Right cardiac atrium (tissue), 5 donors: ENCODE measurements at regions not wholly inside any gene's neighbourhood (a gene's known extent, or its start where the extent isn't known, plus 50 kb on each side); places are given as distances from the start of the nearest gene placed in this dataset.
"Not testable (repeated sequence)": the region's sequence is repeated elsewhere in the genome, so short reads cannot be mapped to it uniquely, and the experiment has no call there.

Experiments used
- ATAC-seq, 2 donors: fragments of 200-7000 bp; cut with Tn5 transposase; one replicate each; pipeline versions ENCODE4 v1.8.0 to v1.9.1; 2020; ENCODE audit warnings: moderate library complexity in 2 of 2, mild to moderate bottlenecking in 1 of 2
- DNase-seq, 3 donors: peaks; one replicate each; pipeline ENCODE4 v3.0.0-alpha.2; 2020
- H3K27ac ChIP-seq: one replicate; pipeline ENCODE4 v1.5.1; 2013; ENCODE audit warnings: mild to moderate bottlenecking, low read length, control low read depth, moderate library complexity
- H3K27me3 ChIP-seq: one replicate; pipeline ENCODE4 v1.6.1; 2013; ENCODE audit not compliant: control insufficient read depth, insufficient read depth
- H3K4me1 ChIP-seq: one replicate; pipeline ENCODE4 v1.6.1; 2013; ENCODE audit warnings: low read length; ENCODE audit not compliant: control insufficient read depth, insufficient read depth
- H3K4me3 ChIP-seq: one replicate; pipeline ENCODE4 v1.5.1; 2013; ENCODE audit warnings: low read length, control low read depth
- H3K9me3 ChIP-seq: one replicate; pipeline ENCODE4 v1.6.1; 2013; ENCODE audit warnings: low read length; ENCODE audit not compliant: control insufficient read depth
- WGBS: extraction: QIAGEN DNeasy Blood & Tissue Kit; methylation state at CpG from one replicate; pipeline ENCODE4 v1.1.7; 2013; 5-methylcytosine and 5-hydroxymethylcytosine counted together
- intact Hi-C, 4 donors: fragments of 100-400 bp; cut with DNase I; formaldehyde crosslinking; loops; one replicate each; pipeline versions ENCODE4 v1.11.0 to v1.14.0; 2022 to 2023
- donor health status: healthy with polysubstance abuse.
- donor health status: DM: no; HTN: yes; CAD: no.
- donor health status: DM: no; HTN: no; CAD: no.
- donor health status: DM: no; HTN: yes; CAD: no; lungs with severe emphysema.
- donor health status: DM: yes; HTN: yes; CAD: no.

DNA sequence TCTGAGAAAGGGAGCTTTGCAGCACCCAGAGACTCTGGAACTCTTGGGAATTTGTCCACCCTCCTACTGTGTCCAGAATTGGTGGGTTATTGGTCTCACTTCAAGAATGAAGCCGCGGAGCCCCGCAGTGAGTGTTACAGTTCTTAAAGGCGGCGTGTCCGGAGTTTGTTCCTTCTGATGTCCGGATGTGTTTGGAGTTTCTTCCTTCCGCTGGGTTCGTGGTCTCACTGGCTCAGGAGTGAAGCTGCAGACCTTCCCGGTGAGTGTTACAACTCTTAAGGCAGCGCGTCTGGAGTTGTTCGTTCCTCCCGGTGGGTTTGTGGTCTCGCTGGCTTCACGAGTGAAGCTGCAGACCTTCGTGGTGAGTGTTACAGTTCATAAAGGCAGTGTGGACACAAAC, 824.7 kb downstream of the LRRTM4 start:
- DNase-seq, ATAC-seq, H3K9me3 ChIP-seq, H3K4me1 ChIP-seq, H3K27me3 ChIP-seq, H3K4me3 ChIP-seq, H3K27ac ChIP-seq, intact Hi-C loops: not testable (repeated sequence)
- WGBS, result 94% methylated on average over 17 of the region's 17 CpGs

DNA sequence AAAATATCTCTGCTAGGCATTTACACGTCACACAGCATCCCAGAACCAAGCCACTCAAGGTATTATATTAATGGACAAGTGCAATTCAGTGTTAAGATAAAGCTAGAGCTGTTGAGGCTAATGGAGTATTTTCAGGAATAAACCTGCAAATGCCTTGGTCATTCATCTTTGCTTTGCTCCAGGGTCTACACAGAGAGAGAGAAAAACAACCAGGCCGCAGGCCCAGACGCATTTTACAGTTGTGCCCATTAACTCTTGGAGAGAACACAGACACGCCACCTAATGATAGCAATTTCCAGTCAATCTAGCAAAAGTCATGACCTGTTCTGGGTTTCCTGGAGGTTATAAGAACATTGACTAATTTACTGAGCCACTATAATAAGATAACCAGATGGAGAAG, 829.3 kb downstream of the LRRTM4 start:
- ATAC-seq, result no peak
- Histone ChIP-seq H3K4me1 (no peaks in the 10 kb centered on the region), H3K27ac (no peak overlapping the region), H3K9me3 (no peaks in the 10 kb centered on the region), H3K4me3 (no peak overlapping the region), H3K27me3 (no peaks in the 10 kb centered on the region)
- whole genome bisulfite sequencing, result 69% methylated on average over 4 of the region's 4 CpGs
- no peak for DNase-seq
- intact Hi-C loops, result no loop called here

DNA sequence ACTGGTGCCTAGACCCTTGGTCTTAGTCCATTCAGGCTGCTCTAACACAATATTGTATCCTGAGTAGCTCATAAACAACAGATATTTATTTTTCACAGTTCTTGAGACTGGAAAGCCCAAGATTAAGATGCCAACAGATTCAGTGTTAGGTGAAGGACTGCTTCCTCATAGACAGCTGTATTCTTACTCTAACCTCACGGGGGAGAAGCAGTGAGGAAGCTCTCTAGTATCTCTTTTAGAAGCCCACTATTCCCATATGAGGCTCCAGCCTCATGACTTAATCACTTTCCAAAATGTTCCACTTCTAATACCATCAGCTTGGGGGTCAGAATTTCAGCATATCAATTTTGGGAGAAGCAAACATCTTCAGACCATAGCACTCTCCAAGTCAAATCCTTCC, 833.4 kb downstream of the LRRTM4 start:
- DNase-seq (no peak), ATAC-seq (no peak)
- intact Hi-C loops, result no loop called here
- Histone ChIP-seq H3K9me3 (no peaks in the 10 kb centered on the region), H3K27me3 (no peaks in the 10 kb centered on the region), H3K27ac (no peak overlapping the region), H3K4me1 (no peaks in the 10 kb centered on the region), H3K4me3 (no peak overlapping the region)
- 80% methylated on average over 1 of the region's 1 CpG for WGBS

DNA sequence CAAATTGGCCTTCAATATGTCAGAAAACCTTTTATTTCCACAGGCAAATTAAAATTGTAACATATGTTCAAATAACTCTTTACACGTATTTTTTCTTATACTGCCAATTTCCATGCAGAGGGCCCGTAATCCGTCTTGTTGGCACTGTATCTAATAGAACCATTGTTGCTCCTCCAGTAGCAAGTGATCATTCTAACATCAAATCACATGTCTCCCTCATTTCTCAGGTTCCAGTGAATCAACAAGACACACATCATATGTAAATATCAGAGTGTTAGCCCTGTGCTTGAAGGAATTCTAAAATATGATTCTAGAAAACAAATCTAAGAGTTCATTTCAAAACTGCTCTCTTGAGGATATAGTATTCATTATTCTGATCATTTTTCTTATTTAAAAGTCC, 834.3 kb downstream of the LRRTM4 start:
- no peak for DNase-seq
- Histone ChIP-seq H3K9me3 (no peaks in the 10 kb centered on the region), H3K4me3 (no peak overlapping the region), H3K27ac (no peak overlapping the region), H3K4me1 (no peaks in the 10 kb centered on the region), H3K27me3 (no peaks in the 10 kb centered on the region)
- ATAC-seq, result no peak
- WGBS, result 87% methylated on average over 3 of the region's 3 CpGs
- intact Hi-C loops, result no loop called here

DNA sequence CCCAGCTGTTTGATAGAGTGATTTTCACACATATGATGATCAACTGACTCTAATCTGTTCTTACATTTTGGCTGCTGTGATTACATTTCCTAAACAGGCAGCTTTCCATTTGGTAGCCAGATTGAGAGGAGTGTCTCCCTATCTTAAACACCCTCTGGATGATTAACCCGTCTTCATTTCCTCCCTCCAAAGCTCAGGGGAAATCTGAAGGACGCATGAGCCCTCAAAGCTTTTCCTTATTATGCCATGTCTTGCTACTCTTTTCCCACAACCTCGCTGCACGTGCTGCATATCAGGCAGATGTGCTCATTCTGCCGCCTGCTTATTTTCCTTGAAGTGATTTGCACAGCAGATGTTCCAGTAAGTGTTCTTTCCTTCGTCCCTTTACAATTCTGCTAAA, 837.4 kb downstream of the LRRTM4 start:
- Histone ChIP-seq H3K9me3 (no peaks in the 10 kb centered on the region), H3K27me3 (no peaks in the 10 kb centered on the region), H3K4me3 (no peak overlapping the region), H3K27ac (no peak overlapping the region), H3K4me1 (no peaks in the 10 kb centered on the region)
- ATAC-seq (no peak), DNase-seq (no peak)
- whole genome bisulfite sequencing, result 22% methylated on average over 6 of the region's 6 CpGs
- intact Hi-C loops, result no loop called here

DNA sequence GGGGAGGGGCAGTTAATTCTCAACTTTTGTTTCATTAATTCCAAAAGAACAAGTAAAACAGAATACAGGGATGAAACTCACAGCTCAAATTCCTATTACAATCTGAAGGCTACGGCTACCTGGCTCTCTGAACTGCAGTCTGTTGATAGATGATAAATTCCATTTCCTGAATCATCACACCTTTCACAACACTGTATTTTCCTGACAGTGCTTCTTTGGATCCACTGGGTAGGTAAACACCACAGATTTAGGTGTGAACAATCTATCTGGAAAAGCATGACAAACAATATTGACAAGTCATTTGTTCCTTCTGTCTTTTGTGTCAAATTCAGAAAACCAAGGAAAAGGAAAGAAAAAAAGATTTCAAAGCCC, 843.2 kb downstream of the LRRTM4 start:
- intact Hi-C loops, result no loop called here
- ATAC-seq, result no peak
- 58% methylated on average over 1 of the region's 1 CpG for WGBS

DNA sequence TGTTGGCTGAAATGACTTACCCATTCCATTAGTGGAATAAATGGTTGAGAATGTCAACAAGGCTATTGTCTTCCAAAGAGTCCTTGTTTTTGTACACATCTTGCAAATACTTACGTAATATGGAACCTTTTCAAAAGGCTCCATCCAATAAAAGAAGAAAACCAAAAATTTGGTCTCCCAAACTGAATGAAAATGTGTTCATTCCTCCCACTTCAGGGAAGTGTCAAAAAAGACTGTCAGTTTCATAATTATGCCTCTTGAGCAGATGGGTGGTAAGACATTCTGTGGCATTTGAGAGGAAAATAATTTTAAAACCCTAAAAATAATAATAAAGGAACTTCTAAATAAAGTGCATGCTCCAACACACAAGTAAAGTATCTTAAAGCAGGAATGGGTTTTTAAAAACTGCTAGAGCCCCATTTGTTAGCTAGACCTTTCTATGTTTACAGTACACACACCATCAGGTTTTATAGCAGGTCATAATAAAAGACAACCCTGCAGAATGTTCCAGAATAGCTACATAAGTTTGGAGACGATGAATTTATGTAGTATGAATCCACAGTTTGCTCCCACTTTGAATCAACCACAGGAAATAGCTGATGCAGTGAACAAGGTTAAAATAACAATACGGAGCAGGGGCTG, 843.7 kb downstream of the LRRTM4 start:
- intact Hi-C loops, result no loop called here
- no peaks in the 10 kb centered on the region for H3K4me1 ChIP-seq
- H3K9me3 ChIP-seq, result no peaks in the 10 kb centered on the region
- 45% methylated on average over 3 of the region's 3 CpGs for WGBS
- no peak overlapping the region for H3K27ac ChIP-seq
- DNase-seq (no peak), ATAC-seq (no peak)
- no peak overlapping the region for H3K4me3 ChIP-seq
- no peaks in the 10 kb centered on the region for H3K27me3 ChIP-seq

More for the DNA sequence above, 843.2 kb downstream of the LRRTM4 start:
- H3K4me3 ChIP-seq, result no peak overlapping the region
- H3K4me1 ChIP-seq, result no peaks in the 10 kb centered on the region
- DNase-seq, result no peak
- no peaks in the 10 kb centered on the region for H3K9me3 ChIP-seq
- H3K27me3 ChIP-seq, result no peaks in the 10 kb centered on the region
- no peak overlapping the region for H3K27ac ChIP-seq

DNA sequence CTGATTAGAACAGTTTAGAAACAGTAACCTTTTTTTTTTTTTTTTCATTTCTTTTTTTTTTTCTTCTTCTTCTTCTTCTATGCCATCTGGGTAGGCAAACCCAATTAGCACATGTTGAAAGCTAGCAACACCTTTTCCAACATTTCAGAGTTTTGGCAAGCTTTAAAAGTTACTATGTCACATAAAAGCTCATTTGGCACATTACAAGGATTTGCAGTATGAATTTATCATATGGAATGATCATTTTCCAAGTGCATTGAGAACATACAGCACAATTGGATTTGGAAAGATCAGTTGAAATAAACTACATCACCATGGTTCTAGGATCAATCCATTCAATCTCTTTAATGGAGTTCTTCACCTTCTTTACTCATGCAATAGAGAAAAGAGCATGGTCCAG, 847.0 kb downstream of the LRRTM4 start:
- H3K27me3 ChIP-seq, result no peaks in the 10 kb centered on the region
- no peak for ATAC-seq
- no peak overlapping the region for H3K27ac ChIP-seq
- H3K4me3 ChIP-seq, result no peak overlapping the region
- intact Hi-C loops, result no loop called here
- H3K9me3 ChIP-seq, result no peaks in the 10 kb centered on the region
- DNase-seq, result no peak
- H3K4me1 ChIP-seq, result no peaks in the 10 kb centered on the region

DNA sequence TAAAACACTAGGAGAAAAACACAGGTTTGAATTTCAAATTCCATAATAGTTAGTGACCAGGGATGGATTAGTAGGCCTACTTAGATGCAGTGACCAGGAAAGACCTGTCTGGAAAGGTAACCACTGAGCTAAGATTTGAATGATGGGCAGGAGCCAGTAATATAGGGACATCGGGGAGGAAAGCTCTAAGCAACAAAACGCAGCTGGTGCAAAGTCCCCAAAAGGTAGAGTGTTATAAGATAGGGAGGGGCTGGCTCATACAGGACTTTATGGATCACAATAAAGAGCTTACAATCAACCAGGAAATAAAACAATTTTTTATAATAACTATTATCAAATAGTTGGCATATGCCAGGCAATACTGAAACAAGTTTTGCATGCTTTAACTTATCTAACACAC, 849.4 kb downstream of the LRRTM4 start:
- Histone ChIP-seq H3K4me1 (no peaks in the 10 kb centered on the region), H3K27me3 (no peaks in the 10 kb centered on the region), H3K27ac (no peak overlapping the region), H3K9me3 (no peaks in the 10 kb centered on the region), H3K4me3 (no peak overlapping the region)
- no peak for DNase-seq
- 85% methylated on average over 2 of the region's 2 CpGs for WGBS
- ATAC-seq, result no peak
- intact Hi-C loops, result no loop called here

DNA sequence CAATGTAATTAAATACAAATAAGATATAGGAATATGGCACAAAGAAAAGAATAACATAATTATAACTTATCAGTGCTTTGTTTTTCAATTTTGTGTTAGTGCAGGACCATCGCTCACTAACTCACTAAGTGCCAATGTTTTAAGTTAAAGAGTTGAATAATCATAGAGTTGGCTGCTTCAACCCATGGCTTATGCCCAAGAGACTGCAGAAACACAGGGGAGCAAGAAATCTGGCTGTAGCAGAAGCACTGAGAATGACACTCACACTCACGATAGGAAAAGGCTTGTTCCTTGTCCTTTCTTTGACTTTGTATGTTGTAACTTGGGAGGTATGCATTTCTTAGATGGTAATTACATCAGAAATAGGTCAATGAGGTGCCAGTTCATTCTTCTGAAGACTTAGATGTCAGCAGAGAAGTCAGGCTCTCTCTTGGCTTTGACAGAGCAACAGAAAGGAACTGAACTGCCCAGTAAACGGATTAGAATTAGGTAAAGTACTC, 852.2 kb downstream of the LRRTM4 start:
- no peaks in the 10 kb centered on the region for H3K27me3 ChIP-seq
- WGBS, result 45% methylated on average over 3 of the region's 3 CpGs
- intact Hi-C loops, result no loop called here
- no peak overlapping the region for H3K27ac ChIP-seq
- H3K9me3 ChIP-seq, result no peaks in the 10 kb centered on the region
- ATAC-seq (no peak), DNase-seq (no peak)
- H3K4me1 ChIP-seq, result no peaks in the 10 kb centered on the region
- H3K4me3 ChIP-seq, result no peak overlapping the region

DNA sequence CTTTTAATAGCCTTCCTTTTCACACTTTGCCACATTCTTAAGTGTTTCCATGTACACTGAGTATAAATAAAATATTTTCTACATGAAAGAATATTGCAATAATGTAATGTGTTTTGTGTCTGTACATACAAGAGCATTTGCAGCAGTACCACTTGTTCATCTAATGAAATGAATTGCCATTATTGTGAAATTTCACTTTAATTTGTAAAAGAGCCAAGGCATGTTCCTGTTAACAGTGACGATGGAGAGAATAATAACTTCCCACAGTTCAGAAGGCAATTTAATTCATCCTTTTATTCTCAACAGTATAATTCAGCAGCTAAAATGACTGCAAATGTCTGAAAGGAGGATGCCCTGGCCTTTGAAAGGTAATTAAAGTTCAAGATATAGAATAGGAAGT, 853.9 kb downstream of the LRRTM4 start:
- Histone ChIP-seq H3K4me3 (no peak overlapping the region), H3K9me3 (no peaks in the 10 kb centered on the region), H3K27ac (no peak overlapping the region), H3K27me3 (no peaks in the 10 kb centered on the region), H3K4me1 (no peaks in the 10 kb centered on the region)
- DNase-seq, result no peak
- intact Hi-C loops, result no loop called here
- ATAC-seq, result no peak
- WGBS, result 18% methylated on average over 1 of the region's 1 CpG

DNA sequence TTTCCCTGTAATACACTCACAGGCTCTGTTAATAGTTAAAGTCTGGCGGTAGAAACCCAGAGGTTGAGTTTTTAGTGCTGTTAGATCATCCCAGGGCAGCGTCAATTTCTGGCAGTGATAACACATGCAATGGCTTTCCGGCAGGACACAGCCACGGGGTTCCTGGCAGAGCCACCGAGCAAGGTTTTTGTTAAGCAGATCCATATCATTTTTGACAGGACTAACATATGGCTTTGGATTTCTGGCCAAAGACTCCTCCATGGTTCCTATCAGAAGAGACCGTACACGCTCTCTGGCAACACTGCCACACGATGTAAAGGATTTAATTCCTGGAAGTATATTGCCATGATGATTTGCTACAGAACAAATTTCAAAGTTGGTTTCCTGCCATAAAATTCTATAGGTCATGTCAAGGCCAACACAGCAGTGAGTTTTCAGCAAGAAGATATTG, 854.3 kb downstream of the LRRTM4 start:
- Histone ChIP-seq H3K4me3 (no peak overlapping the region), H3K9me3 (no peaks in the 10 kb centered on the region), H3K27ac (no peak overlapping the region), H3K27me3 (no peaks in the 10 kb centered on the region), H3K4me1 (no peaks in the 10 kb centered on the region)
- WGBS, result 22% methylated on average over 8 of the region's 8 CpGs
- intact Hi-C loops, result no loop called here
- DNase-seq, result no peak
- ATAC-seq, result no peak
